ENCODE measurements at regions not wholly inside any gene's neighbourhood (a gene's known extent, or its start where the extent isn't known, plus 50 kb on each side); places are given as distances from the start of the nearest gene placed in this dataset.

- TF ChIP-seq EZH2 (IDR thresholded peaks at IDR 0.05; ENCODE audit: low read length, missing control alignments) (no peak), CTCF (conservative IDR thresholded peaks at IDR 0.05 in 1 of 2, IDR thresholded peaks at IDR 0.05 in 1 of 2; ENCODE audit: low read depth in 1 of 2, low read length in 2 of 2) (no peak)
Measured at GRCh38 chr16:55008836-55009510, 78.3 kb downstream of the IRX5 start.

All from fibroblast of lung (primary cell).